NAMALWA (cell line): ENCODE measurements at regions not wholly inside any gene's neighbourhood (a gene's known extent, or its start where the extent isn't known, plus 50 kb on each side); places are given as distances from the start of the nearest gene placed in this dataset.
A peak's percentile ranks its signal among the peaks of the same experiment; 100 is the strongest.

Experiments used
- DNase-seq: peaks from one replicate; pipeline ENCODE4 v3.0.0-alpha.2; 2015; ENCODE audit warnings: low spot score

DNA sequence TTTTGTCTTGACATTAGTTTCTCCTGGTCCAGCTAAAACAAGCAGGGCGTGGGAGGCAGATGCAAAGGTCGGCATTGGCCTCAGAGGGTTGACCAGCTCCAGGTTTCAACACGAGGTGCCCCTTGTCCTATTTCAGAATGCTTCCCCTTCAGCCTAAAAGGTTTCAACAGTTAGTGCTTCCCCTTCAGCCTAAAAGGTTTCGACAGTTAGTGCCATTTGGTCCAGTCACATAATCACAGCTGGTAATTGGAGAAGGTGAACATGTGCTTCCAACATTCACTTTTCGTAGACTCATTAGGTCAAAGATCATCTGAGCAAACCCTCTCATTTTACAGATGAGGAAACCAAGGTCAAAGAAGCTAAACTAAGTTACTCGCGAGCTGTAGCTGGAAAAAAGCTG lies 270.3 kb upstream of the MAP3K1 start:
- no peak for DNase-seq

DNA sequence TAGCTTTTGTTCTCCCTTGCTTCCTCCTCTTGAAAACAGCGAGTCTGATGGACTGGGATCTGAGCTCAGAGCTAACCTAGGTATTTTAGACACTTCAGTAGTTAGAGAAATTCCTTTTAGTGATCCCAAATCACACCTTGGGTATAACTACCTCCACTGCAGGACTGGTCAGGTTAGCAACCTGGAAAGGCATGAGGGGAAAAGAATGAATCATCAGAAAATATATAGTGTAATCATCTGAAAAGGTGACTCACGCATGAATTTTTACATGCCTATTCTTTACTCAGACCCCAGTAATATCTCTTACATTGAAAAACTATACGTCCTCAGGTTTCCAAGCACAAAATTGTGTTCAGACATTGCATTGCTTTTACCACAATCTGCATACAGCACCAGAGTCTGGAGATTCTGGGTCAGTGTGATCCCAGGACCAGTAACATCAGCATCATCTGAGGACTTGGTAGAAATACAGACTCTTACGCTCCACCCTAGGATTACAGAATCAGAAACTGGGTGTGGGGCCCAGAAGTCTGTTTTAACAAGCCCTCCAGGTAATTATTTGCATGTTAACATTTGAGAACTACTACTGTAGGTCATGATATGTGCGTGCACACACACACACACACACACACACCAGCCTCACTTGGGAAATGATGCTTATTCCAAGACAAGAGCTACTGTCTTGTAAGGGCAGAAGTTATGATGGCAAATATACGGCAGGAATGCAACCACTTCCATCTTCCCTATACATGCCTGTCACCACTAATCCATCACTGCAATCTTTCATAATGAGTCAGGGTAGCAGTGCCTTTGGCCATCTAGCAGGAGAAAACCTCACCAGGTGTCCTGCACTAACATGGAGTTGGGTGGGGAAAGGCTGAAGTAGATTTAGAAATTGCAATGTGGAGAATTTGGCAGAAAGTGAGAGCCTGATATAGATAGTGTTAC lies 271.6 kb upstream of the MAP3K1 start:
- no peak for DNase-seq

GRCh38 chr5:56540266-56540665 lies 275.1 kb upstream of the MAP3K1 start:
- no peak for DNase-seq

DNA sequence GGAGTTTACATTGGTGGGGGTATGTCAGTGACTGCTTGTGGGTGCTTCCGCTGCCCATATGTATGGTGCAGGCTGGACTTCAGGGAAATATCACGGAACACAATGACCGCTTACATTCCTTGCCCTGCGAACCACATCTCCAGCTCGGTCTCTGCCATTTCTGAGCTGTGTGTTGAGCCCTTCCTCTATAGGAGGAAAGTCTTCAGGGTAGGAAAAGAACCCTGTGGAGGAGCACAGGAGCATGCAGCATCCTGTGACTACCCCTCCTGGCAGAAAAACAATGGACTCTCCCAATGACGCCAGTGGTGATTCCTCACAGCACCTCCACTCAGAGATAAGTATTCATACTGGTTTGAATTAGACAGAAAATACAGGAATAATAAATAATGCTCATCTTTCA lies 276.8 kb upstream of the MAP3K1 start:
- DNase-seq: no peak

DNA sequence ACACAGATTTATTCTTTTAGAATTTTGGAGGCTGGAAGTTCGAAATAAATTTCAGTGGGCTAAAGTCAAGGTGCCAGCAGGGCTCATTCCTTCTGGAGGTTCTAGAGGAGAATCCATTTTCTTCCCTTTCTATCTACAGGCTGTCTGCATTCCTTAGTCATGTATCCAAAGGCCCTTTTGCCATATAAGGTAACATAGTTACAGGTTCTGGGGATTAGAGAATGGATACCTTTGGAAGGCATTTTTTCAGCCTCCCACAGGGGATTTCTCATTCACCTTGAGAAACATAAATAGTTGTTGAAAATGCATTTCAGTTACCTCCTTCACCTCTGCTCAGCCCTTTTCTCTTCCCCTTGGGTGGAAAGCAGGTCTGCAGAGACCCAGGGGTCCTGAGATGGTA lies 280.0 kb upstream of the MAP3K1 start:
- no peak for DNase-seq

- no peak for DNase-seq
Observed at GRCh38 chr5:56534102-56534829, 281.1 kb upstream of the MAP3K1 start.

- DNase-seq: no peak
Observed at GRCh38 chr5:56532466-56532865, 282.9 kb upstream of the MAP3K1 start.

GRCh38 chr5:56530626-56531138 lies 284.7 kb upstream of the MAP3K1 start:
- no peak for DNase-seq

DNA sequence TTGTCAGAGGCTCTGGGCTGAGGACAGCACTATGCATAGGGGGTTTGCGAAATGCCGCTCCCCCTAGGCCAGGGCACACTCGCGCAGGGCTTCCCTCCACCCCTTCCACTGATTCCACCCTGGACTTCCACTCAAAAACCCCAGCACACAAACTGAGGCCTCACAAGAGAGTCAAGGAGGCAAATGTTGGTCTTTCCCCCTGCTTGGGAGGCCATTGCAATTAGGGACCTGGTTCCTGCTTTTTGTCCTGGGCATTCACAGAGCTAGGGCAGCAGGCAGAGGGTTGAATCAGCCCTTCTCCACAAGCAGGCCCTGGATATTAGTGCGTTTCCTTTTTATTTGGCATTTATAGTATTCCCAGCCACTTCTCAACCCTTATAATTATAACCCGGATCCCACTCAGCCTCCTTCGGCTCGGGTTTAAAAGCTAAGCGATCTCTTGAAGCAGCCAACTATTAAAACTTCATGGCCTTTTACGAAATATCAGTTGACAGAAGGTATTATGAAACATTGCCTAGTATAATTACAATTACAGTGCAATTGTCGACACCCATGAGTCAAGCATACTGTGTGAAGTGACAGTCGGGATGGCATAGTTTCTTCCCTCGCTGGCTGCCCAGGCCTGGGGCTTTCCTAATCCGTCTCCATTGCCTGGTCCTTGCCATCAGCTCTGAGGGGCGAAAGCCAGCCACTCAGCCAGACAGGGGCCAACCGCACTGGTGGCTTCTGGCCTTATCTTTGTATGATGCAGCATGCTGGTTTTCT lies 285.5 kb upstream of the MAP3K1 start:
- no peak for DNase-seq

- no peak for DNase-seq
Observed at GRCh38 chr5:56527174-56527573, 288.2 kb upstream of the MAP3K1 start.

DNA sequence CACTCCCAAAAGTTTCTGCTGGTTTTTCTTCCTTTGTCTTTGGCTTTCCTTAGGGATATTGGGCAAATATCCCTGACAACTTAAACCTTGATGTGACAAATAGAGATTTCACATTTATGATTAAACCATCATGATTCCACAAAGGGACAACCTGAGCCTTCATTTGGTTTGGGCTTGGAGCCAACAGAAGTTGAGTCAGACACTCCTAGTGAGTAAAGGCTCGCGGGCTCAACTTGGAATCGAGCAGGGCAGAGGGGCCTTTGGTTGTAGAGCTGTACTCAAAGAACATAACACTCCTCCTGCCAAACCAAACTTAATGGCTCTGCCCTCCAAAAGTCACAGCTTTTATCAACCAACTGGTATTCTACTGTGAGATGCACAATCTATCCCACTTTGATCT lies 290.2 kb upstream of the MAP3K1 start:
- no peak for DNase-seq

DNA sequence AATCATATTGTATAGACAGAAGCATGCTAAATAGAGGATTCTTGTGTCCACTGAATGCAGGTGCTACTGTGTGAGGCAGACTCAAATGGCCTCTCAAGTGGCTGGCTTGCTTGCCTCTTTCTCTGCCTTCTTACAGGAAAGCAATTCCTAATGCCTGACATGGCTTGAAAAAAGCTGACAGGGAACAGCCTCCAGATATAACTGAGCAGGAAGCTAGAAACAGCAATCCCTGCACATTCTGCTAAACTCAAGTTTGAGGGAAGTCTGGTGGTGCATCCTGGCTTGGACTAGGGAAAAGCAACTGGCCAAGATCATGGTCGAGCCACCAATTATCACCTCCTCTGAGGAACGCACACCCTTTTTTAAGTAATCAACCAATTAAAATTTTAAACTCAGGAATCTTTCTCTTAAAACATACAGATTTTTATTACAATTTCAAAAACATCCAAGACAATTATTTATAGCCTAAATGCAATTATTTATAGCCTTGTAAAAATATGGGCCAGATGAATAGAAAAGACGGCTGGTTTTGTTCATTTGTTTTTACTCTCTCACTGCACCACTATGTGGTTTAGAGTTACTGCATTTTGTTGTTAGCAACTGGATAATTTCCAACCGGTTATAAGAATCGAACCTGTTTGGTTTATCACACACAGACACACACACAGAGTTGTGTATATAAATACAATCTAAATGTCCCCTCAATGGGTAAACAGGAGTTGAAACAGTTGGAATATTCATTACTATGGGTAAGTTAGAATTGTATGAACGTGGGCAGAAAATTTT lies 290.9 kb upstream of the ANKRD55 start:
- no peak for DNase-seq

GRCh38 chr5:56522960-56523359 lies 289.8 kb upstream of the ANKRD55 start:
- no peak for DNase-seq

DNA sequence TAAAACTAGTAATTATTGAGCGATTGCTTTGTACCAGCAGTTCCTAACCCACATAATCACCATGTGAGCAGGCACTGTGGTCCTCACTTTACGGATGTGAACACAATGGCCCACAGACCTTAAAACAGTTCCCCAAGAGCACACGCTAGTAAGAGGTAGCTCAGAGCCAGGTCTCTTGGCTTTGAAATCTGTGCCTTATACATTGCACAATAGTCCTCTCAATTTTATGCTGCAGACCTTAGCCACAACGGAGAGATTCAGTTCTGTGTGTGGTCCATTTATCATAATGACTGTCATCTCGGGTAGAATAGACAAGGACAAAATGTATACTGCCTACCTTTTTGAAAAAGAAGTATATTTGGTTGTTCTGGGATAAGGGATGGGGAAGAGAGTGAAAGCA lies 289.0 kb upstream of the ANKRD55 start:
- no peak for DNase-seq

GRCh38 chr5:56520986-56521730 lies 288.0 kb upstream of the ANKRD55 start:
- DNase-seq: no peak

DNA sequence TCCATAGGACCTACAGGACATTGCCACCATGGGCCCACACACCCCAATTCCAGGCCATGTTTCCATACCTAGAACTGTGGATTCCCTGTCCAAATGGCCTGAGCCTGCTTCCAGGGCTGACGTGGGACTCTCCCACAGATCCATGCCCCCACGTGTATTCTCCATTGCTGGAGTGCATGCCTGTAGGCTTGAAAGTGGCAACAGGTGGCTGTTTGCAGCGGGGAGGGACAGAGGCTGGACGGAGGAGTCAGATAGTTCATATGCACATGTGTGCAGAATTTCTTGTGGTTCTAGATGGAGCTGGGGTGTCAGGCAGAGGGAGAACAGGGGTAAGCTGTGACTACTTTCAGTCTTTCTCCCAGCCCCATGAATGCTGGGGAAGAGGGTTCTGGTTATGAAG lies 285.7 kb upstream of the ANKRD55 start:
- DNase-seq: no peak

- DNase-seq: peak; percentile 2
Observed at GRCh38 chr5:56517011-56517416, 283.9 kb upstream of the ANKRD55 start.

DNA sequence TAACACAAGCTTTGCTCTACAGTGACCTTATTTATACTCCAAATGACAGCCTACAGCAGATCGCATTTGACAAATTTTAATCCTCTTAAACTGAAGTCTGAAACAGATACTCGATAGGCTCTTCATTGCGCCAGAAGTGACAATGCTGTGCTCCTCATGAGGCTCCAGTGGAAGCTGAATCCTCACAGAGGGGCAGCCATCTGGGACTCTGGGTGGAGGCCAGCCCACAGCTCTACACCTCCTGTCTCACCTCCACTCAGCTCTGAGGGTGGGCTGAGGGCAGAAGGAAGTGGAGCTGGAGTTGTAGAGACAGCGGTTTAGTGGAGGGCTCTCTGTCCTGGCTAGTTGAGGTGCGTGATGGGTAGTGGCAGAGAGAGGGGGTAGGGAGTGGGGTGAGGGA lies 283.3 kb upstream of the ANKRD55 start:
- no peak for DNase-seq

GRCh38 chr5:56516035-56516434 lies 282.9 kb upstream of the ANKRD55 start:
- DNase-seq: no peak

- DNase-seq: no peak
Observed at GRCh38 chr5:56515011-56515410, 281.9 kb upstream of the ANKRD55 start.

DNA sequence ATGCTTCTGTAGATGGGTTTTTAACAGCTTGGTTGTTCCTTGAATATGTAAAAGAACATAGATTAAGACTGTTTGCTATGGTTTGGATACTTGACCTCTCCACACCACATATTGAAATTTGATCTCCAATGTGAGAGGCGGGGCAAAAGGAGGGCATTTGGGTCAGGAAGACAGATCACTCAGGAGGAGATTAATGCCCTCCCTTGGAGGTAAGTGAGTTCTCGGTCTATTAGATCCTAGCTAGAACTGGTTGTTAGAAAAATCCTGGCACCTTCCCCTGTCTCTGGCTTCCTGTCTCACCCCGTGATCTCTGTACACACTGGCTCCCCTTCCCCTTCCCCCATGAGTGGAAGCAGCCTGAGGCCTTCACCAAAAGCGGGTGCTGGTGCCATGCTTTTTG lies 281.1 kb upstream of the ANKRD55 start:
- DNase-seq: no peak
